ENCODE measurements at regions not wholly inside any gene's neighbourhood (a gene's known extent, or its start where the extent isn't known, plus 50 kb on each side); places are given as distances from the start of the nearest gene placed in this dataset.

- Histone ChIP-seq H3K27me3 (ENCODE audit: control insufficient read depth in 2 of 2, insufficient read depth in 2 of 2, low read length in 2 of 2) (peaks cover 2 to 7% of the 10 kb centered on the region in 2 experiments), H3K4me3 (replicated peaks in 1 of 3; ENCODE audit: insufficient read depth in 1 of 3, low read depth in 1 of 3, low read length in 3 of 3) (no peak overlapping the region), H3K4me1 (ENCODE audit: control insufficient read depth, extremely low read depth, insufficient read depth, low read length) (no peaks in the 10 kb centered on the region), H3K27ac (ENCODE audit: insufficient read depth, low read depth, low read length) (no peak overlapping the region), H3K79me2 (ENCODE audit: control insufficient read depth, insufficient read depth, low read length) (no peaks in the 10 kb centered on the region), H3K4me2 (ENCODE audit: insufficient read depth, low read length) (no peak overlapping the region), H3K9me3 (replicated peaks; ENCODE audit: control insufficient read depth, insufficient read depth, low read length) (no peaks in the 10 kb centered on the region), H3K9me1 (replicated peaks; ENCODE audit: control insufficient read depth, extremely low read depth, insufficient read depth, low read length) (no peaks in the 10 kb centered on the region), H3K36me3 (ENCODE audit: control insufficient read depth in 2 of 2, extremely low read depth in 1 of 2, insufficient read depth in 2 of 2, low read length in 2 of 2) (no peaks in the 10 kb centered on the region), H2AFZ (ENCODE audit: low read depth, low read length) (no peak overlapping the region), H3K9ac (replicated peaks; ENCODE audit: extremely low read depth, insufficient read depth, low read length) (no peak overlapping the region), H4K20me1 (replicated peaks; ENCODE audit: control insufficient read depth, extremely low read depth, insufficient read depth, low read length) (no peaks in the 10 kb centered on the region)
- no TSS peak for BruUV-seq (replicated peaks)
- DNase-seq (ENCODE audit: low read depth, low spot score): no peak
- TF ChIP-seq POLR2AphosphoS5 (IDR thresholded peaks at IDR 0.05; ENCODE audit: insufficient read depth, low read depth, low read length): no peak
- no peak for TF ChIP-seq JUN (IDR thresholded peaks at IDR 0.05; ENCODE audit: borderline replicate concordance, insufficient read depth, insufficient read length, low read depth)
- no peak for TF ChIP-seq FOS (IDR thresholded peaks at IDR 0.05; ENCODE audit: borderline replicate concordance, insufficient read depth, low read length)
- no peak for TF ChIP-seq GATA2 (IDR thresholded peaks at IDR 0.05; ENCODE audit: insufficient read depth, insufficient read length, low read depth, low read length)
- TF ChIP-seq MYC (IDR thresholded peaks at IDR 0.05; ENCODE audit: low read depth, low read length): no peak
- no peak for TF ChIP-seq POLR2A (IDR thresholded peaks at IDR 0.05; ENCODE audit: low read depth, low read length)
- TF ChIP-seq EZH2 (IDR thresholded peaks at IDR 0.05; ENCODE audit: borderline replicate concordance, low read depth, low read length, severe bottlenecking): no peak
- intact Hi-C loops (cut with micrococcal nuclease) (no loop called here), dilution Hi-C loops (cut with MboI; ENCODE audit: extremely low pct_ligation_motif_present, low sequenced_read_pairs) (no loop called here)
- ChIA-PET POLR2A (no interaction called here), CTCF (interaction anchor here (1.4 to 2.0 kb wide), 4 partner anchors 16 to 196 kb away, joined by 6 to 8 read pairs (median 6); no protein-coding TSS in a partner anchor)
- FAIRE-seq: no peak
Measured at GRCh38 chr2:47632754-47633153, 62.0 kb upstream of the KCNK12 start.

DNA sequence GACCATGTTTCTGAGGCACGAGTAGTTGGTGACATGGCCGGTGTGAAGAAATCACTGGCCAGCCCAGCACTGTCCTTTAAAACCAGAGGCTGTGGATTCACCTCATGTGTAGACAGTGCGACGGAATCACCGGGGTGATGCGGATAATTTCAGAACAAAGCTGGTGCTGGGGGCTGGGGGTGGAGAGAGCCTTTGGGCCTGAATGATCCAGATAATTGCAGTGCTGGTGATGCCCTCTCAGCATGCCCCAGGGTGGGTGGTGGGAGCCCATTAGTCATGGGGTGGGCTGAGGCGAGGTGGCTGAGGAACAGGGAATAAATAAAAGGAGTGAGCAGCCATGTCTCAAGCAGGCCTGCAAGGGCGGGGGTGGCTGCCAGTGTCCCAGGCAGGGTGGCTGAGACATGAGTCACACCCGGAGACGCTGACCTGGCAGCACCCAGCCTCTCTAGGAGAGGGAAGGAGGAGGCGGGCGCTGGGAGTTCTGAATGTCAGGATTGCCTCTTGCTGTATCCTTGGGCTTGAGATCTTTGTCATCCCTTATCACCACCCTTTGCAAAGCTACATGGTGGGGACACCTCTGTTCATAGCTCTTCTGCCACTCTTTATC, 61.1 kb upstream of the KCNK12 start:
- no TSS peak for BruUV-seq (replicated peaks)
- H2AFZ ChIP-seq (ENCODE audit: low read depth, low read length): no peak overlapping the region
- no peaks in the 10 kb centered on the region for H4K20me1 ChIP-seq (replicated peaks; ENCODE audit: control insufficient read depth, extremely low read depth, insufficient read depth, low read length)
- peaks cover 2 to 5% of the 10 kb centered on the region in 2 experiments for H3K27me3 ChIP-seq (ENCODE audit: control insufficient read depth in 2 of 2, insufficient read depth in 2 of 2, low read length in 2 of 2)
- FAIRE-seq (no peak), DNase-seq (ENCODE audit: low read depth, low spot score) (no peak)
- intact Hi-C loops (cut with micrococcal nuclease): no loop called here
- no peaks in the 10 kb centered on the region for H3K36me3 ChIP-seq (ENCODE audit: control insufficient read depth in 2 of 2, extremely low read depth in 1 of 2, insufficient read depth in 2 of 2, low read length in 2 of 2)
- dilution Hi-C loops (cut with MboI; ENCODE audit: extremely low pct_ligation_motif_present, low sequenced_read_pairs): no loop called here
- no peak overlapping the region for H3K27ac ChIP-seq (ENCODE audit: insufficient read depth, low read depth, low read length)
- H3K4me1 ChIP-seq (ENCODE audit: control insufficient read depth, extremely low read depth, insufficient read depth, low read length): no peaks in the 10 kb centered on the region
- CTCF ChIA-PET: interaction anchor here (2.0 kb wide), 1 partner anchor 17 kb away, joined by 6 read pairs; no protein-coding TSS in a partner anchor
- POLR2A ChIA-PET: no interaction called here
- no peak overlapping the region for H3K4me3 ChIP-seq (replicated peaks in 1 of 3; ENCODE audit: insufficient read depth in 1 of 3, low read depth in 1 of 3, low read length in 3 of 3)
- H3K4me2 ChIP-seq (ENCODE audit: insufficient read depth, low read length): no peak overlapping the region
- H3K9ac ChIP-seq (replicated peaks; ENCODE audit: extremely low read depth, insufficient read depth, low read length): no peak overlapping the region
- no peaks in the 10 kb centered on the region for H3K9me1 ChIP-seq (replicated peaks; ENCODE audit: control insufficient read depth, extremely low read depth, insufficient read depth, low read length)
- TF ChIP-seq FOS (IDR thresholded peaks at IDR 0.05; ENCODE audit: borderline replicate concordance, insufficient read depth, low read length) (no peak), EZH2 (IDR thresholded peaks at IDR 0.05; ENCODE audit: borderline replicate concordance, low read depth, low read length, severe bottlenecking) (no peak), POLR2A (IDR thresholded peaks at IDR 0.05; ENCODE audit: low read depth, low read length) (no peak), POLR2AphosphoS5 (IDR thresholded peaks at IDR 0.05; ENCODE audit: insufficient read depth, low read depth, low read length) (no peak), JUN (IDR thresholded peaks at IDR 0.05; ENCODE audit: borderline replicate concordance, insufficient read depth, insufficient read length, low read depth) (no peak)
- no peaks in the 10 kb centered on the region for H3K9me3 ChIP-seq (replicated peaks; ENCODE audit: control insufficient read depth, insufficient read depth, low read length)
- H3K79me2 ChIP-seq (ENCODE audit: control insufficient read depth, insufficient read depth, low read length): no peaks in the 10 kb centered on the region
